Upper lobe of right lung (tissue), 1 donor: ENCODE measurements at regions not wholly inside any gene's neighbourhood (a gene's known extent, or its start where the extent isn't known, plus 50 kb on each side); places are given as distances from the start of the nearest gene placed in this dataset.

Experiments
- ATAC-seq: fragments of 200-7000 bp; cut with Tn5 transposase; one replicate; pipeline ENCODE4 v1.9.1; 2020; ENCODE audit warnings: mild to moderate bottlenecking, moderate library complexity
- DNase-seq: peaks from one replicate; pipeline ENCODE4 v3.0.0-alpha.2; 2020
- H3K27ac ChIP-seq: fragments of 200-600 bp; one replicate; pipeline ENCODE4 v1.8.0; 2022
- H3K27me3 ChIP-seq: fragments of 200-600 bp; one replicate; pipeline ENCODE4 v1.8.0; 2022; ENCODE audit warnings: mild to moderate bottlenecking
- H3K36me3 ChIP-seq: fragments of 200-600 bp; one replicate; pipeline ENCODE4 v1.8.0; 2022
- H3K4me1 ChIP-seq: fragments of 200-600 bp; one replicate; pipeline ENCODE4 v1.8.0; 2022
- H3K4me3 ChIP-seq: fragments of 200-600 bp; one replicate; pipeline ENCODE4 v1.8.0; 2022; ENCODE audit warnings: mild to moderate bottlenecking
- H3K9me3 ChIP-seq: fragments of 200-600 bp; one replicate; pipeline ENCODE4 v1.8.0; 2022
- intact Hi-C: fragments of 100-400 bp; cut with DNase I; formaldehyde crosslinking; loops from one replicate; pipeline ENCODE4 v1.11.0; 2022
- TF ChIP-seq, protein P1 (sequence below): fragments of 200-600 bp; IDR thresholded peaks from one replicate; pipeline ENCODE4 v1.8.0; 2022; ENCODE audit warnings: antibody characterized with exemption
- donor health status: DM: no; HTN: yes; CAD: no; lungs with severe emphysema.

DNA sequence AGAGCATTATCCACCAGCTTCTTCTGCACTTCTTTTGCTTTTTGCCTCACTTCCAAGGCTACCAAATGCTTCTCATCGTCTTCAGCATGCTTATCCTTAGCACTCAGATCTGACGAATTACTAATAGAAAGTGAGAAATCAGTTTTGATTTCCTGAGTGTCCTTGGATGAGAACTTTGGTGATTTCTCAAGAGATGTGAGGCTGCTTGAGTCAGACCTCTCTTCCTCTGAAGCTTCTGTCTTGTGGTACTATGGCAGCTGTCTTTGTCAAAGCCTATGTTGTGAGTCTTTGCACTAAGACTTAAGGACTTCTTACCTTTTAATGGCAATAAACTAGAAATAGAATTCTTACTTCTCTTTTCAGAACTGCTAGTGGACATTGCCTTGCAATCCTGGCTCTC is 169.9 kb downstream of the CPE start:
- Histone ChIP-seq H3K4me1 (no peaks in the 10 kb centered on the region), H3K27ac (no peak overlapping the region), H3K9me3 (no peaks in the 10 kb centered on the region), H3K4me3 (no peak overlapping the region), H3K27me3 (no peaks in the 10 kb centered on the region), H3K36me3 (no peaks in the 10 kb centered on the region)
- intact Hi-C loops, result no loop called here
- DNase-seq (no peak), ATAC-seq (no peak)
- TF ChIP-seq, protein P1, sequence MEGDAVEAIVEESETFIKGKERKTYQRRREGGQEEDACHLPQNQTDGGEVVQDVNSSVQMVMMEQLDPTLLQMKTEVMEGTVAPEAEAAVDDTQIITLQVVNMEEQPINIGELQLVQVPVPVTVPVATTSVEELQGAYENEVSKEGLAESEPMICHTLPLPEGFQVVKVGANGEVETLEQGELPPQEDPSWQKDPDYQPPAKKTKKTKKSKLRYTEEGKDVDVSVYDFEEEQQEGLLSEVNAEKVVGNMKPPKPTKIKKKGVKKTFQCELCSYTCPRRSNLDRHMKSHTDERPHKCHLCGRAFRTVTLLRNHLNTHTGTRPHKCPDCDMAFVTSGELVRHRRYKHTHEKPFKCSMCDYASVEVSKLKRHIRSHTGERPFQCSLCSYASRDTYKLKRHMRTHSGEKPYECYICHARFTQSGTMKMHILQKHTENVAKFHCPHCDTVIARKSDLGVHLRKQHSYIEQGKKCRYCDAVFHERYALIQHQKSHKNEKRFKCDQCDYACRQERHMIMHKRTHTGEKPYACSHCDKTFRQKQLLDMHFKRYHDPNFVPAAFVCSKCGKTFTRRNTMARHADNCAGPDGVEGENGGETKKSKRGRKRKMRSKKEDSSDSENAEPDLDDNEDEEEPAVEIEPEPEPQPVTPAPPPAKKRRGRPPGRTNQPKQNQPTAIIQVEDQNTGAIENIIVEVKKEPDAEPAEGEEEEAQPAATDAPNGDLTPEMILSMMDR, result no peak

DNA sequence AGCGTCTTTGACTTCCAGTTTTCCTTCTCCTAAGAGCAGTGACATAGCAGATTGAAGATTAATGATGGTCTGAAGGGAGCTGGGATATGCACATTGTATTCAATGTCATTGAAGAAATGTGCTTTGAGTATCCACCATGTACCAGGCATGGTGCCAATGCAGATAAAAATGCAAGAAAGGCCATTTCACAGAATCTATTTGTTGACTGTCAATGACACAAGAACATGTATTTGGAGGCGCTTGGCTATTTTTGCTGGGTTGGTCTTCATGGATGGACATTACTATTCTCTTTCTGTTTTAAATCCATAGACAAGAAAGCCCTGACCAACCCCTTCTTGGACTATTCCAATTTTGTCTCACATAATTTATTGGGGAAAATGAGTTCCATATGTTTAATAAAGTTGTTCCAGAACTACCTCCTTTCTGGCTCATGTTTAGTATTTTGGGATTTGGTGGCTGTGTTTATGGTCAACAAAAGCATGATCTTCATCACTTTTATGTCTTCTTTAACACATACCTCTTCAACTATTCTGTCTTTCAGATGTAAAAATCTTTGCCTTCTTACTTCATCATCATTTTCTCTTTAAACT is 174.5 kb downstream of the CPE start:
- Histone ChIP-seq H3K4me3 (no peak overlapping the region), H3K27ac (no peak overlapping the region), H3K4me1 (no peaks in the 10 kb centered on the region), H3K36me3 (no peaks in the 10 kb centered on the region), H3K9me3 (no peaks in the 10 kb centered on the region), H3K27me3 (no peaks in the 10 kb centered on the region)
- intact Hi-C loops, result no loop called here
- ATAC-seq, result no peak
- TF ChIP-seq, protein P1, result no peak
- DNase-seq, result no peak

DNA sequence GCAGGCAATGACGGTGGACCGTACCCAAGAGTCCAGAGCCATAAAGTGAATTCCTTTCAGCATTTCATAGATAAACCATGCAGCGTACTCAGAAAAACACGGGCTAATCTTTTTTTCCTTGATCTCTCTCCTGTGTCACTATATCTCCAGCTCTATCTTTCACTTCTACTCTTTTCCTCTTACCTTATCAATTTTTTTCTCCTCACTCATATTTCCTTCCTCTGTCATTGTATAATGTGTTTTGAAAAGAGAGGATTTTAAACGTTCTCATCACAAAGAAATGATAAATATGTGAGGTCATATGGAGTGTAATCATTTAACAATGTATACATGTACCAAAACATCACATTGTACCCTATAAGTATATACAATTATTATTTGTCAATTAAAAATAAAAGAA is 176.5 kb downstream of the CPE start:
- no peaks in the 10 kb centered on the region for H3K36me3 ChIP-seq
- H3K27me3 ChIP-seq, result no peaks in the 10 kb centered on the region
- no peak overlapping the region for H3K4me3 ChIP-seq
- H3K27ac ChIP-seq, result no peak overlapping the region
- ATAC-seq (no peak), DNase-seq (no peak)
- intact Hi-C loops, result no loop called here
- no peaks in the 10 kb centered on the region for H3K4me1 ChIP-seq
- no peaks in the 10 kb centered on the region for H3K9me3 ChIP-seq
- TF ChIP-seq, protein P1, result no peak

DNA sequence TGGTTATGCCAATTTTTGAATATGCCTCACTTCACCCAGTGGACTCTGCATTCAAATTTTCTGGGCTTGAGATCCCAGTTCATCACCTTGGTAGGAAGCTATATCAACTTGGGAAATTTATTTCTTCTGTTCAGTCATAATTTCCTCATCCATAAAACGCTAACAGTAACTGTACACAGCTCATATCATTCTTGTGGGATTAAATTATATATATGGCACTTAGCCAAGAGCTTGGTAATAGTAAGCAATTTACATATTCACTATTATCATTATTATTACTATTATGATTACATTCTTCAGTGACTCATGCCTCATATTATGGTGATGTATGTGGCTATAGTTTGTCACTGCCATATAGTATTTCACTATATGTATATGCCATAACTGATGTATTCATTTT is 177.6 kb downstream of the CPE start:
- ATAC-seq (no peak), DNase-seq (no peak)
- H3K4me1 ChIP-seq, result no peaks in the 10 kb centered on the region
- H3K9me3 ChIP-seq, result no peaks in the 10 kb centered on the region
- H3K36me3 ChIP-seq, result no peaks in the 10 kb centered on the region
- TF ChIP-seq, protein P1, result no peak
- H3K4me3 ChIP-seq, result no peak overlapping the region
- no peaks in the 10 kb centered on the region for H3K27me3 ChIP-seq
- no peak overlapping the region for H3K27ac ChIP-seq
- intact Hi-C loops, result no loop called here

DNA sequence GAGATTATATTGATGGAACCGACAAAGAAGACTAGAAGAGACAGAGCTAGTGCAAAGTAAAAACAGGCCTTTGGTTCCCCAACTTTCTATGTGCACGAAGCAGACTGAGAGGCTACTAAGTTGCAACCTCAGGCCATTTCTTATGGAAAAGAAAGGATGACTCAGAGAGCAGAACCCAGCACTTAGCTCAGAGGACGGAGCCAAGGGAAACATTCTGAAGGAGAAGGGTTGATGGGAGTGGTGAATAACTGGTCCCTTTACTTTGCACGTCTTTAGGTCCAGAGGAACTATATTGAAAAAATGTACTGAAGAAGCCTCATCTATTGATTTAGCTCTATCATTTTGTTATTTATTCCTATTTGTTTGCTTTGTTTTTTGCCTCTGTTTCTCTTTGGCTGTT is 182.1 kb downstream of the CPE start:
- Histone ChIP-seq H3K27me3 (no peaks in the 10 kb centered on the region), H3K27ac (no peak overlapping the region), H3K36me3 (no peaks in the 10 kb centered on the region), H3K9me3 (no peaks in the 10 kb centered on the region), H3K4me1 (no peaks in the 10 kb centered on the region), H3K4me3 (no peak overlapping the region)
- ATAC-seq, result no peak
- TF ChIP-seq, protein P1, result no peak
- intact Hi-C loops, result no loop called here
- no peak for DNase-seq

DNA sequence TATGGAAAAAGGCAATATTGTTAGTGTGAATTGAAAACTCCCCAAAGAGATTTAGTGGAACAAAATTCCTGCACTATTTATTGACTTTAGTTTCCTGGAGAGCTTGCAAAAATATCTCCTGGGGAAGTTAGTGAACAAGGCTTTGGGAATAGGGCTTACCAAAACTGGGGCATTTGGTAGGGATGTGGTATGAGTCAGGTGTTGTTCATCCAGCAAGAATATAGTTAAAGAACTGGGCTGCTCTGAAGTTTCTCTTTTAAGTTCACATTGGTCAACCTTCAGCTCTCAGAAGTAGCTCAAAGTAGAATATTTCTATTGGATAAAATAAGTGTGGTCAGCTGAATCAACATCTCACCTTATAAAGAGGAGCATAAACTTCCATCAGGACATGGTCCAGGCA is 185.0 kb downstream of the CPE start:
- Histone ChIP-seq H3K27me3 (no peaks in the 10 kb centered on the region), H3K36me3 (no peaks in the 10 kb centered on the region), H3K27ac (no peak overlapping the region), H3K4me3 (no peak overlapping the region), H3K9me3 (no peaks in the 10 kb centered on the region), H3K4me1 (no peaks in the 10 kb centered on the region)
- intact Hi-C loops, result no loop called here
- ATAC-seq (no peak), DNase-seq (no peak)
- TF ChIP-seq, protein P1, result no peak
